HUES64 (cell line): ENCODE measurements at regions not wholly inside any gene's neighbourhood (a gene's known extent, or its start where the extent isn't known, plus 50 kb on each side); places are given as distances from the start of the nearest gene placed in this dataset.
"Not testable (repeated sequence)": the region's sequence is repeated elsewhere in the genome, so short reads cannot be mapped to it uniquely, and the experiment has no call there.

ENCODE experiments used
- H3K27ac ChIP-seq: 2 replicates; pipeline ENCODE4 v1.7.0; 2013; ENCODE audit warnings: low read depth, low read length, inconsistent platforms
- H3K27me3 ChIP-seq: 2 replicates; pipeline ENCODE4 v1.6.1; 2013; ENCODE audit warnings: mild to moderate bottlenecking, low read length; ENCODE audit not compliant: insufficient read depth
- H3K36me3 ChIP-seq: 2 replicates; pipeline ENCODE4 v1.6.1; 2013; ENCODE audit warnings: mild to moderate bottlenecking, low read length; ENCODE audit not compliant: insufficient read depth
- H3K4me1 ChIP-seq: 2 replicates; pipeline ENCODE4 v1.6.1; 2013; ENCODE audit warnings: mild to moderate bottlenecking, low read length, moderate library complexity; ENCODE audit not compliant: insufficient read depth
- H3K4me3 ChIP-seq: 2 replicates; pipeline ENCODE4 v1.5.1; 2013; ENCODE audit warnings: mild to moderate bottlenecking, low read length, moderate library complexity
- H3K9ac ChIP-seq: 2 replicates; pipeline ENCODE4 v1.6.1; 2013; ENCODE audit warnings: mild to moderate bottlenecking, low read depth, low read length
- H3K9me3 ChIP-seq: 2 replicates; pipeline ENCODE4 v1.6.1; 2013; ENCODE audit warnings: low read depth, low read length; ENCODE audit not compliant: insufficient read depth
- WGBS: fragments of 150-250, 120-280 bp; methylation state at CpG from one replicate; pipeline ENCODE4 v1.1.7; 2013; ENCODE audit warnings: missing lambda C conversion rate; 5-methylcytosine and 5-hydroxymethylcytosine counted together

- Histone ChIP-seq H3K9me3 (no peaks in the 10 kb centered on the region), H3K27me3 (peaks cover 5% of the 10 kb centered on the region; the same call in 1 of the 2 replicates), H3K4me3 (no peak overlapping the region), H3K4me1 (peaks cover 13% of the 10 kb centered on the region), H3K36me3 (no peaks in the 10 kb centered on the region), H3K27ac (no peak overlapping the region), H3K9ac (no peak overlapping the region)
- WGBS = 92% methylated on average over 5 of the region's 7 CpGs
Measured at GRCh38 chr6:150756173-150756572, 109.3 kb upstream of the MTHFD1L start.

GRCh38 chr6:150757807-150758206 is 107.7 kb upstream of the MTHFD1L start:
- WGBS = no CpG with 5 or more reads among the region's 4 CpGs

GRCh38 chr6:150759483-150759882 is 106.0 kb upstream of the MTHFD1L start:
- H3K4me3 ChIP-seq = no peak overlapping the region
- no peak overlapping the region for H3K9ac ChIP-seq
- no peak overlapping the region for H3K27ac ChIP-seq
- no peaks in the 10 kb centered on the region for H3K4me1 ChIP-seq
- no peaks in the 10 kb centered on the region for H3K9me3 ChIP-seq
- 96% methylated on average over 4 of the region's 4 CpGs for WGBS
- H3K27me3 ChIP-seq = no peaks in the 10 kb centered on the region
- no peaks in the 10 kb centered on the region for H3K36me3 ChIP-seq

More at GRCh38 chr6:150757807-150758206, 107.7 kb upstream of the MTHFD1L start:
- not testable (repeated sequence) for H3K4me3 ChIP-seq, H3K9ac ChIP-seq, H3K27me3 ChIP-seq, H3K9me3 ChIP-seq, H3K36me3 ChIP-seq, H3K27ac ChIP-seq
- H3K4me1 ChIP-seq = peaks cover 13% of the 10 kb centered on the region

- Histone ChIP-seq H3K4me3 (no peak overlapping the region), H3K4me1 (peaks cover 14% of the 10 kb centered on the region), H3K36me3 (no peaks in the 10 kb centered on the region), H3K27ac (no peak overlapping the region), H3K27me3 (no peaks in the 10 kb centered on the region), H3K9me3 (no peaks in the 10 kb centered on the region), H3K9ac (no peak overlapping the region)
- WGBS = 82% methylated on average over 3 of the region's 3 CpGs
Measured at GRCh38 chr6:150761771-150762170, 103.7 kb upstream of the MTHFD1L start.

GRCh38 chr6:150764334-150765066 is 101.0 kb upstream of the MTHFD1L start:
- no peaks in the 10 kb centered on the region for H3K27me3 ChIP-seq
- H3K4me1 ChIP-seq = peaks cover 32% of the 10 kb centered on the region
- no peaks in the 10 kb centered on the region for H3K36me3 ChIP-seq
- H3K4me3 ChIP-seq = no peak overlapping the region
- no peaks in the 10 kb centered on the region for H3K9me3 ChIP-seq
- WGBS = 90% methylated on average over 10 of the region's 10 CpGs
- no peak overlapping the region for H3K27ac ChIP-seq
- no peak overlapping the region for H3K9ac ChIP-seq

- 78% methylated on average over 9 of the region's 10 CpGs for WGBS
- Histone ChIP-seq H3K9me3 (no peaks in the 10 kb centered on the region), H3K4me3 (no peak overlapping the region), H3K27ac (no peak overlapping the region), H3K4me1 (peaks cover 32% of the 10 kb centered on the region), H3K9ac (no peak overlapping the region), H3K27me3 (no peaks in the 10 kb centered on the region), H3K36me3 (no peaks in the 10 kb centered on the region)
Measured at GRCh38 chr6:150765067-150765764, 100.3 kb upstream of the MTHFD1L start.

- Histone ChIP-seq H3K27me3 (no peaks in the 10 kb centered on the region), H3K4me3 (no peak overlapping the region), H3K9ac (no peak overlapping the region), H3K27ac (no peak overlapping the region), H3K4me1 (peaks cover 32% of the 10 kb centered on the region), H3K36me3 (no peaks in the 10 kb centered on the region), H3K9me3 (no peaks in the 10 kb centered on the region)
- WGBS = 82% methylated on average over 7 of the region's 7 CpGs
Measured at GRCh38 chr6:150766201-150766997, 99.1 kb upstream of the MTHFD1L start.

- Histone ChIP-seq H3K4me1 (peaks cover 32% of the 10 kb centered on the region), H3K27ac (no peak overlapping the region), H3K9ac (no peak overlapping the region), H3K4me3 (no peak overlapping the region), H3K9me3 (no peaks in the 10 kb centered on the region), H3K36me3 (no peaks in the 10 kb centered on the region), H3K27me3 (no peaks in the 10 kb centered on the region)
- WGBS = 91% methylated on average over 2 of the region's 2 CpGs
Measured at GRCh38 chr6:150767161-150767560, 98.3 kb upstream of the MTHFD1L start.

- Histone ChIP-seq H3K27me3 (no peaks in the 10 kb centered on the region), H3K4me1 (peaks cover 32% of the 10 kb centered on the region), H3K9me3 (no peaks in the 10 kb centered on the region), H3K36me3 (no peaks in the 10 kb centered on the region), H3K4me3 (no peak overlapping the region), H3K27ac (no peak overlapping the region), H3K9ac (peak overlapping the region; percentile 7; the same call in 1 of the 2 replicates)
- 70% methylated on average over 6 of the region's 7 CpGs for WGBS
Measured at GRCh38 chr6:150767571-150768018, 97.9 kb upstream of the MTHFD1L start.

- Histone ChIP-seq H3K4me1 (peaks cover 29% of the 10 kb centered on the region), H3K36me3 (no peaks in the 10 kb centered on the region; the same call in 1 of the 2 replicates), H3K9ac (no peak overlapping the region), H3K4me3 (no peak overlapping the region), H3K27me3 (no peaks in the 10 kb centered on the region), H3K9me3 (peaks cover 14% of the 10 kb centered on the region; the same call in 1 of the 2 replicates), H3K27ac (no peak overlapping the region)
- 88% methylated on average over 3 of the region's 3 CpGs for WGBS
Measured at GRCh38 chr6:150770637-150771036, 94.9 kb upstream of the MTHFD1L start.

- H3K9ac ChIP-seq = no peak overlapping the region
- H3K27me3 ChIP-seq = no peaks in the 10 kb centered on the region
- no peak overlapping the region for H3K4me3 ChIP-seq
- no peaks in the 10 kb centered on the region for H3K4me1 ChIP-seq
- WGBS = no CpG with 5 or more reads among the region's 1 CpG
- H3K27ac ChIP-seq = no peak overlapping the region
- no peaks in the 10 kb centered on the region; the same call in 1 of the 2 replicates for H3K36me3 ChIP-seq
- H3K9me3 ChIP-seq = peaks cover 14% of the 10 kb centered on the region; the same call in 1 of the 2 replicates
Measured at GRCh38 chr6:150773969-150774368, 91.5 kb upstream of the MTHFD1L start.
